AG09319 (cell line): ENCODE measurements at regions not wholly inside any gene's neighbourhood (a gene's known extent, or its start where the extent isn't known, plus 50 kb on each side); places are given as distances from the start of the nearest gene placed in this dataset.

Source experiments
- DNase-seq: peaks from one replicate; pipeline ENCODE4 v3.0.0-alpha.2; 2010; ENCODE audit warnings: low read depth; ENCODE audit errors: extremely low read depth
- CTCF ChIP-seq: IDR thresholded peaks from 2 replicates; pipeline ENCODE4 v1.5.1; 2011; ENCODE audit warnings: low read depth, mild to moderate bottlenecking, inconsistent platforms, low read length, moderate library complexity

- TF ChIP-seq CTCF = no peak
- no peak for DNase-seq
These were observed 217.0 kb downstream of the ZNF621 start for GRCh38 chr3:40741729-40742128.

GRCh38 chr3:40745381-40746106 lies 220.8 kb downstream of the ZNF621 start:
- no peak for DNase-seq
- no peak for TF ChIP-seq CTCF

GRCh38 chr3:40751666-40752065 lies 226.9 kb downstream of the ZNF621 start:
- TF ChIP-seq CTCF = no peak
- no peak for DNase-seq

GRCh38 chr3:40752492-40752891 lies 227.7 kb downstream of the ZNF621 start:
- no peak for TF ChIP-seq CTCF
- no peak for DNase-seq

GRCh38 chr3:40753291-40753770 lies 228.6 kb downstream of the ZNF621 start:
- no peak for TF ChIP-seq CTCF
- no peak for DNase-seq

GRCh38 chr3:40753951-40754350 lies 229.2 kb downstream of the ZNF621 start:
- no peak for TF ChIP-seq CTCF
- DNase-seq = no peak

- TF ChIP-seq CTCF = no peak
- no peak for DNase-seq
These were observed 230.2 kb downstream of the ZNF621 start for GRCh38 chr3:40754994-40755393.
